AG04450 (cell line): ENCODE measurements at regions not wholly inside any gene's neighbourhood (a gene's known extent, or its start where the extent isn't known, plus 50 kb on each side); places are given as distances from the start of the nearest gene placed in this dataset.

Experiments used
- CTCF ChIA-PET: fragments of 300-600, 350-600 bp; formaldehyde crosslinking; extraction: SDS; loops from one replicate; lab custom pipeline; 2022; ENCODE audit warnings: antibody characterized with exemption, inconsistent platforms; lab: Charles Lee
- POLR2A ChIA-PET: fragments of 350-600 bp; formaldehyde crosslinking; extraction: SDS; loops from one replicate; lab custom pipeline; 2021; ENCODE audit warnings: antibody characterized with exemption, inconsistent platforms; lab: Yijun Ruan, JAX
- DNase-seq: peaks from one replicate; pipeline ENCODE4 v3.0.0-alpha.2; 2011; ENCODE audit warnings: low read depth, low spot score
- H3K27ac ChIP-seq: one replicate; pipeline ENCODE4 v1.5.1; 2012; ENCODE audit warnings: low read depth, low read length, control low read depth
- H3K27me3 ChIP-seq: one replicate; pipeline ENCODE4 v1.6.0; 2012; ENCODE audit warnings: low read length; ENCODE audit not compliant: control insufficient read depth, insufficient read depth
- H3K4me3 ChIP-seq: 2 replicates; pipeline ENCODE4 v1.5.1; 2011; ENCODE audit warnings: mild to moderate bottlenecking, low read depth, low read length, control low read depth
- H3K9me3 ChIP-seq: 2 replicates; pipeline ENCODE4 v1.5.1; 2012; ENCODE audit warnings: low read length; ENCODE audit not compliant: control insufficient read depth, insufficient read depth
- TF ChIP-seq, protein P1 (sequence below): IDR thresholded peaks from 2 replicates; pipeline ENCODE4 v1.5.1; 2011; ENCODE audit warnings: low read depth, low read length, control low read depth, inconsistent platforms

DNA sequence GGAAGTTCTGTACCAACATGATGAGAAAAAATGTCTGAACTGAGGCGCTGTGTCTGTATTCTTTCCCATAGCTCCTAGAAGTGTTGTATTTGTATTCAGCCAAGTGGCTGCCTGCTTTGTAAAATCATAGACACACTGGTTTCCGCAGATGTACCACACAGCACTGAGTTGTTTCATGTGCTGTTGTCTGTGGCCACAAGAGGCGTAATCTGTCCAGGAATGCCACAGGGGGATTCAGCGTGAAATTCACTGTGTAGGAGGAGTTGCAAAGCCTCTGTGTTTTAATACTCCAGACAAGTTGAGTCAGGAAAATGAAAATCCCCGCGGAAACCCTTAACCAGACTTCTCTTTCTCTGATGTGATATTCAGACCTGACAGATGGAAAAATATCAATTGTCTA is 462.2 kb downstream of the NSUN3 start:
- Histone ChIP-seq H3K27ac (no peak overlapping the region), H3K4me3 (no peak overlapping the region), H3K27me3 (no peaks in the 10 kb centered on the region), H3K9me3 (no peaks in the 10 kb centered on the region)
- ChIA-PET CTCF (no interaction called here), POLR2A (no interaction called here)
- TF ChIP-seq, protein P1, sequence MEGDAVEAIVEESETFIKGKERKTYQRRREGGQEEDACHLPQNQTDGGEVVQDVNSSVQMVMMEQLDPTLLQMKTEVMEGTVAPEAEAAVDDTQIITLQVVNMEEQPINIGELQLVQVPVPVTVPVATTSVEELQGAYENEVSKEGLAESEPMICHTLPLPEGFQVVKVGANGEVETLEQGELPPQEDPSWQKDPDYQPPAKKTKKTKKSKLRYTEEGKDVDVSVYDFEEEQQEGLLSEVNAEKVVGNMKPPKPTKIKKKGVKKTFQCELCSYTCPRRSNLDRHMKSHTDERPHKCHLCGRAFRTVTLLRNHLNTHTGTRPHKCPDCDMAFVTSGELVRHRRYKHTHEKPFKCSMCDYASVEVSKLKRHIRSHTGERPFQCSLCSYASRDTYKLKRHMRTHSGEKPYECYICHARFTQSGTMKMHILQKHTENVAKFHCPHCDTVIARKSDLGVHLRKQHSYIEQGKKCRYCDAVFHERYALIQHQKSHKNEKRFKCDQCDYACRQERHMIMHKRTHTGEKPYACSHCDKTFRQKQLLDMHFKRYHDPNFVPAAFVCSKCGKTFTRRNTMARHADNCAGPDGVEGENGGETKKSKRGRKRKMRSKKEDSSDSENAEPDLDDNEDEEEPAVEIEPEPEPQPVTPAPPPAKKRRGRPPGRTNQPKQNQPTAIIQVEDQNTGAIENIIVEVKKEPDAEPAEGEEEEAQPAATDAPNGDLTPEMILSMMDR = peak; percentile 54
- DNase-seq = no peak

- CTCF ChIA-PET = no interaction called here
- H3K9me3 ChIP-seq = no peaks in the 10 kb centered on the region
- TF ChIP-seq, protein P1 = no peak
- POLR2A ChIA-PET = no interaction called here
- no peak overlapping the region for H3K4me3 ChIP-seq
- no peak for DNase-seq
- no peak overlapping the region for H3K27ac ChIP-seq
- H3K27me3 ChIP-seq = no peaks in the 10 kb centered on the region
These were observed 467.0 kb downstream of the NSUN3 start for GRCh38 chr3:94529816-94530215.

- TF ChIP-seq, protein P1 = no peak
- DNase-seq = no peak
- Histone ChIP-seq H3K27ac (no peak overlapping the region), H3K9me3 (no peaks in the 10 kb centered on the region), H3K4me3 (no peak overlapping the region), H3K27me3 (no peaks in the 10 kb centered on the region)
- ChIA-PET CTCF (no interaction called here), POLR2A (no interaction called here)
These were observed 470.1 kb downstream of the NSUN3 start for GRCh38 chr3:94532951-94533350.

DNA sequence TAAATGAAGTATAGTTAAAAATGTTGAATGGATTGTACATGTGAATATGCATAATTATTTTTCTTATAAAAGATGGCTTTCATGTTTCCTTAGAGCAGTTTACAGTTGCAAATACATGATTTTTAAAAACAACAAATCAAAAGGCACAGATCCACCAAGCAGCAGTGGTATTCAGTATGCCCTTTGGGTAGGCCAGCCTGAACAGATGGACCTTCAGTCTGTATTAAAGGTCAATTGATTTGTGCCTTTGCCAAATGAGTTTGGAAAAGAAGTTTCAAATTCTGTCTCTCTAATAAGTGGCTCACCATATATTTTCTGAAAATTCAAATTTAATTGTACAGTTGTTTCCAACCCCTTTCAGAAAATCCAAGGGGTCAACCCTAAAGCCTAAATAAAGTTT is 477.1 kb downstream of the NSUN3 start:
- Histone ChIP-seq H3K27ac (no peak overlapping the region), H3K9me3 (no peaks in the 10 kb centered on the region), H3K4me3 (no peak overlapping the region), H3K27me3 (no peaks in the 10 kb centered on the region)
- no peak for DNase-seq
- POLR2A ChIA-PET = no interaction called here
- CTCF ChIA-PET = no interaction called here
- TF ChIP-seq, protein P1 = no peak

GRCh38 chr3:94543161-94543560 is 480.3 kb downstream of the NSUN3 start:
- H3K9me3 ChIP-seq = no peaks in the 10 kb centered on the region
- H3K4me3 ChIP-seq = no peak overlapping the region
- TF ChIP-seq, protein P1 = no peak
- H3K27ac ChIP-seq = no peak overlapping the region
- ChIA-PET CTCF (no interaction called here), POLR2A (no interaction called here)
- no peak for DNase-seq
- H3K27me3 ChIP-seq = no peaks in the 10 kb centered on the region
